Small intestine (tissue), 7 donors: ENCODE measurements at regions not wholly inside any gene's neighbourhood (a gene's known extent, or its start where the extent isn't known, plus 50 kb on each side); places are given as distances from the start of the nearest gene placed in this dataset.

ENCODE experiments used
- DNase-seq, 2 donors: peaks; one replicate each; pipeline versions ENCODE4 v3.0.0 to v3.0.0-alpha.2; 2013
- FAIRE-seq: peaks from 2 replicates; lab custom pipeline; 2012; peaks lifted over from hg19 to GRCh38; lab: Jason Lieb, UNC
- H3K27ac ChIP-seq, 3 donors: one replicate each; pipeline ENCODE4 v1.5.1; 2013; ENCODE audit warnings: low read length in 2 of 3, mild to moderate bottlenecking in 2 of 3, control low read depth in 1 of 3, inconsistent platforms in 1 of 3, low read depth in 1 of 3, moderate library complexity in 1 of 3
- H3K27me3 ChIP-seq, 3 donors: one replicate each; pipeline ENCODE4 v1.6.1; 2013; ENCODE audit warnings: low read length in 3 of 3, inconsistent platforms in 1 of 3; ENCODE audit not compliant: control insufficient read depth in 3 of 3, insufficient read depth in 3 of 3
- H3K36me3 ChIP-seq, 3 donors: one replicate each; pipeline ENCODE4 v1.6.1; 2013; ENCODE audit warnings: low read length in 3 of 3, inconsistent platforms in 1 of 3, low read depth in 1 of 3, mild to moderate bottlenecking in 1 of 3, moderate library complexity in 1 of 3; ENCODE audit not compliant: control insufficient read depth in 3 of 3, insufficient read depth in 2 of 3
- H3K4me1 ChIP-seq, 3 donors: one replicate each; pipeline ENCODE4 v1.6.1; 2013; ENCODE audit warnings: low read length in 2 of 3, inconsistent platforms in 1 of 3, low read depth in 1 of 3, mild to moderate bottlenecking in 1 of 3, moderate library complexity in 1 of 3; ENCODE audit not compliant: control insufficient read depth in 3 of 3, insufficient read depth in 2 of 3
- H3K4me3 ChIP-seq, 3 donors: one replicate each; pipeline ENCODE4 v1.5.1; 2013; ENCODE audit warnings: low read length in 3 of 3, control low read depth in 1 of 3, inconsistent platforms in 1 of 3, low read depth in 1 of 3, mild to moderate bottlenecking in 1 of 3, moderate library complexity in 1 of 3
- H3K9me3 ChIP-seq, 2 donors: one replicate each; pipeline ENCODE4 v1.6.1; 2013; ENCODE audit warnings: low read depth in 1 of 2, low read length in 1 of 2; ENCODE audit not compliant: control insufficient read depth in 2 of 2, insufficient read depth in 1 of 2
- WGBS, 3 donors: extraction: QIAGEN DNeasy Blood & Tissue Kit; methylation state at CpG; one replicate each; pipeline ENCODE4 v1.1.7; 2013; 5-methylcytosine and 5-hydroxymethylcytosine counted together
- donor health status: healthy with polysubstance abuse.
- donor health status: control.
- donor health status: control.
- donor health status: Bipolar disorder and iron deficiency.
- donor health status: healthy.

DNA sequence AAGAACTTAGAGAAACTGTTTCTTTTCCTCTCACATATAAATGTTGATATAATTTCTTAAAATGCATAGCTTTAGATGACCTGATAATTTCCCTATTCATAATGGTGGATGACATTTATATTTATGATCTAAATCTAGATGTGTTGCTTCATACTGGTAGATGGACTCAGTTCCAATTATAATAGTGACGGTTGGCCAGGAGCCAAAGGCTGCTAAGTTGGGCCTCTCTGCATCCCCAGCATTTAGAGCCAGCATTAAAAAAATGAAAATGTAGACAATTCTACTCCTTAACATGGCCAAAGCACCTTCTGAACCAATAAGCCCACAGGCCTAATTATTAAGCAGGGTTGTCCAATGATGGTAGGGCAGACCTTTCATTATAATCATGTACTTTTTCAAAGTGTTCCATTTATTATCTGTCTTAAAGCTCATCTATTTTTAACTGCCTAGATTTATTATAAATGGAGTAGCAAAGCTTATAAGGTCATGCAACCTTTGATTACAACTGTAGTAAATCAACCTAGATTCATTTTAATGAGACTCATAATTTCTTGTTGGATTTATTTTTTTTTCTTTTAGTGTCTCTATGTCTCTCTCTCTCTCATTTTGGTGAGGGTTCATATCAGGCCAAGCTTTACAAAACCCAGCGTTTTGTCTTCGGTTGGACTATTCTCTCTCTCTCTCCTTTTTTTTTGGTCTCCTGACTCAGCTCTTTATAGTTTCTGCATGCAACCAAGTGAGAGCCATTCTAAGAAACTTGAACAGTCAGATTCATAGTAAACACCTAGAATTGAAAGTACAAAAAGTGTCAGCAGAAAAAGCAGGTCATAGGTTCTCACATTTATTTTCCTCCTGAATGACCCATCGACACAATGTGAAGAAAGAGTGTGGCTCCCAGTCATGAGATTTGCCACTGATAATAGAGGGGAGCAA is 2016.1 kb upstream of the PIK3C3 start:
- no peaks in the 10 kb centered on the region for H3K9me3 ChIP-seq
- H3K27ac ChIP-seq: no peak overlapping the region
- H3K4me3 ChIP-seq: no peak overlapping the region
- WGBS, 3 donors: 78 to 83% (median 80%) methylated on average over 4 of the region's 4 CpGs
- DNase-seq (no peak), FAIRE-seq (no peak)
- no peaks in the 10 kb centered on the region for H3K36me3 ChIP-seq
- H3K27me3 ChIP-seq: no peaks in the 10 kb centered on the region
- no peaks in the 10 kb centered on the region for H3K4me1 ChIP-seq

DNA sequence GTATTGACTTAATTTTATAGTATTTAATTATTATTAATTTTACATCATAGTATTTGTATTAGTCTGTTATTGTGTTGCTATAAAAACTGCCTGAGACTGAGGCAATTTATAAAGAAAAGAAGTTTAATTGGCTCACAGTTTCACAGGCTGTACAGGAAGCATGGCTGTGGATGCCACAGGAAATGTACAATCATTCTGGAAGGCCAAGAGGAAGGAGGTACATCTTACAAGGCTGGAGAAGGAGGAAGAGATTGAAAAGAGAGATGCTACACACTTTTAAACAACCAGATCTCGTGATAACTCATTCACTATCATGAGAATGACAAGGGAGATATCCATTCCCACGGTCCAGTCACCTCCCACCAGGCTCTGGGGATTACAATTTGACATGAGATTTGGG is 2019.4 kb upstream of the PIK3C3 start:
- FAIRE-seq (no peak), DNase-seq (no peak)
- H3K36me3 ChIP-seq: no peaks in the 10 kb centered on the region
- 15 to 44% (median 28%) methylated on average over 2 of the region's 2 CpGs for WGBS, 3 donors
- no peak overlapping the region for H3K27ac ChIP-seq
- H3K9me3 ChIP-seq: no peaks in the 10 kb centered on the region
- H3K27me3 ChIP-seq: no peaks in the 10 kb centered on the region
- no peak overlapping the region for H3K4me3 ChIP-seq
- no peaks in the 10 kb centered on the region for H3K4me1 ChIP-seq

DNA sequence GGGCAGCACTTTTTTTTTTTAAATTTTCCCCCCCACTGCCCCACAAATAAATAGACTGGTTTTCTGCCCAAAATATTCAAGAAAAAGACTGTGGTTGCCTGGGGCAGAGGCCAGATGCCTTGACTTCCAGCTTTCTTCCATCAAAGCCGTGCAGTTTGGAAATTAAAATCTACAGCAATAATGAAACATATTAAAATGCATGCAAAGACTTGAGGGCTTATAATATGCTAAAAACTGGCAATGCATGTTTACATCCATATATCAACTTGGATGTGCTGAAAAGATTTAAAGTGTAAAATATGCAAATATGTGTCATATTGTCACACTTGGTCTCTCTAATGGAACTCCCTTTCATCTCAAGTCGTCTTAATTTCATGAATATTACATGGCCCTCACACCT is 2036.2 kb upstream of the PIK3C3 start:
- no peaks in the 10 kb centered on the region for H3K9me3 ChIP-seq

DNA sequence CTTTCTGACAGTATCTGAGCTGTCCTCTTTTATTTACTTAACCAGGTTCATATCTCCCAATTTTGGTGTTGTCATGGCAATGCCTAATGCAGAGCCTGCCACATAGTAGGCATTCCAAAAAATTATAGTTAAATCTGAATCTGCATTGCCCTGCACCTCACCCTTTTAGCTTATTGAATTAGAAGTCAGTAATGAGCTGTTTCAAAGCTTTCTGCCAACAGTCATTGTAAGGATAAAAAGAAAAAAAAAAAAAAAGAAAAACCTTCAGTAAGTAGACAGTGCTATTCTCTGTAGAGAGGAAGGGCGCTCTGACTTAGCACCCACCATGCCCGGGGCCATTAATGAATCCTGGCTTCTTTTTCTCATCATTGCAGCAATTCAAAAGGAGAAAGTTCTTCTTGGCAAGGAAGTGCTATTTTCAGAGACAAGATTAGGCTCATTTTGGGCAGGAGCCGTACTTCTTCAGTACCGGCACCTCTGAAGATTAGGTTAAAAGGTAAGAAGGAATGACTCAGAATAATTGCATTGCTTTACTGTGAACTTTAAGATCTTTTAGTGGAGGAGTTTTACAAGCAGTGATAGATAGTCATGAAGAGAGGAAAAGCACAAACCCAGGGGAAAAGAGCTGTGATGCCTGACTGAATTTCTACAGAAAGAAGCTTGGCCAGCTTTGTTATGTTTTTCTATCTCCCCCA is 2041.2 kb upstream of the PIK3C3 start:
- Histone ChIP-seq H3K27me3 (no peaks in the 10 kb centered on the region), H3K27ac (no peak overlapping the region), H3K4me1 (no peaks in the 10 kb centered on the region), H3K4me3 (no peak overlapping the region), H3K36me3 (no peaks in the 10 kb centered on the region), H3K9me3 (no peaks in the 10 kb centered on the region)
- WGBS, 3 donors: 70 to 89% (median 73%) methylated on average over 4 of the region's 4 CpGs
- no peak for DNase-seq
- no peak for FAIRE-seq

More for the DNA sequence above, 2036.2 kb upstream of the PIK3C3 start:
- FAIRE-seq (no peak), DNase-seq (no peak)
- Histone ChIP-seq H3K4me1 (no peaks in the 10 kb centered on the region), H3K27ac (no peak overlapping the region), H3K4me3 (no peak overlapping the region), H3K27me3 (no peaks in the 10 kb centered on the region), H3K36me3 (no peaks in the 10 kb centered on the region)
- 63 to 86% (median 81%) methylated on average over 2 of the region's 2 CpGs for WGBS, 3 donors

DNA sequence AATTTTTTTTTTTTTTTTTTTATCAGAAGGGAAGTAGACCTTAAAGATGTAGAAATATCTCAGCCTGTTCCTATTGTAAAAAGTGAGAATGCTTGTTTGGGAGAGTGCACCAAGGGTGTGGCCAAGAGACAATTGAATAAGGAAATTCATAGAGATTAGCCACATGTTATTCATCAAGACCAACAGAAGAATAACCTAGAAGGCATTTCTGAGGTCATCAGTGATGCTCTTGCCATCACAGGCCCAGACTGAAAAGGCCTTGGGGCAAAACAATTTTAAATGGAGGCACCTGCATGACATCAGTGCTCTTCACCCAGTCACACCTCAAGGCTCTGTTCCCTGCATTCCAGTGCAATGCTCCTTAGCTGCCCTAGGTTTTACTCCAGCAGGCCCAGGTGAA is 2043.3 kb upstream of the PIK3C3 start:
- no peak for DNase-seq
- FAIRE-seq: no peak

DNA sequence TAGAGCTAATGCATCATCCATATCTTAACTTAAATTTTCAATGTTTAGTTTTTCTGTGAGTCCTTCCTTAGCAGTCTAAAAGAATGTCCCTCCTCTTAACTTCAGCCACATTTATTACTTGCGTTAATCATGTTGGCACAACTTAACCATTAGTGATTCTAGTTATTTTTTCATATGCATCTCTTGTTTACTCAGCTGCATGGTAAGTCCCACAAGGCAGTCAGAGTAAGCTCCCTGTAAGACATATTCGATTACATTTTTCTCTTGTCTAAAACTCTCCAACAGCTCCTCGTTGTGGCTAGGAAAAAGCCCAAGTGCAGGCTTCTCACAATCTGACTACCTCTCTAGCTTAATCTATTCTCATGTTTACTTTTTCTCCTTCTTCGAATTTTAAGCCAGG is 2045.3 kb upstream of the PIK3C3 start:
- 33 to 47% (median 33%) methylated on average over 4 of the region's 4 CpGs for WGBS, 3 donors
- FAIRE-seq (no peak), DNase-seq (no peak)
- Histone ChIP-seq H3K4me1 (no peaks in the 10 kb centered on the region), H3K36me3 (no peaks in the 10 kb centered on the region), H3K27me3 (no peaks in the 10 kb centered on the region), H3K4me3 (no peak overlapping the region), H3K27ac (no peak overlapping the region), H3K9me3 (no peaks in the 10 kb centered on the region)

More for the DNA sequence above, 2043.3 kb upstream of the PIK3C3 start:
- Histone ChIP-seq H3K27ac (no peak overlapping the region), H3K27me3 (no peaks in the 10 kb centered on the region), H3K36me3 (no peaks in the 10 kb centered on the region), H3K9me3 (no peaks in the 10 kb centered on the region), H3K4me3 (no peak overlapping the region), H3K4me1 (no peaks in the 10 kb centered on the region)

DNA sequence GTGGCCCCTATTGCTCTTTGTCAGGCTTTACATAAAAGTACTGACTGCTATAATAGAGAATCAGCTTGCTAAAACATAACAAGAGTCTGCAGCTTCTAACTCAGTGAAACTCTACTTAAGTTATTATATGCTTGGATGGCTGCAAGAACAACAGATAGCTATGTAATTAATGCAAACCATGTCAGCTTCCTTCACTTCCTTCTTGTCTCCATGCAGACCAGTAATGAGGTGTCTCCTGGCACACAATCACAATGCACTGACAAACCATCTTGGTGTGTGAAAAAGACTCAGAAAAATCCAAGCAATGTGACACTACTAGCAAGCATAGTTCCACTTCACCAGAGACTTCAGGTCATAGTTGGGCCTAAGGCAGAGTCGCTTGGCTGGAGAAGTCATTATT is 2068.9 kb upstream of the PIK3C3 start:
- H3K27ac ChIP-seq: no peak overlapping the region
- no peak for DNase-seq
- no peaks in the 10 kb centered on the region for H3K9me3 ChIP-seq
- WGBS, 3 donors: 55 to 80% (median 61%) methylated on average over 1 of the region's 1 CpG
- no peak for FAIRE-seq
- H3K4me1 ChIP-seq: no peaks in the 10 kb centered on the region
- no peaks in the 10 kb centered on the region for H3K36me3 ChIP-seq
- H3K27me3 ChIP-seq: no peaks in the 10 kb centered on the region
- H3K4me3 ChIP-seq: no peak overlapping the region

DNA sequence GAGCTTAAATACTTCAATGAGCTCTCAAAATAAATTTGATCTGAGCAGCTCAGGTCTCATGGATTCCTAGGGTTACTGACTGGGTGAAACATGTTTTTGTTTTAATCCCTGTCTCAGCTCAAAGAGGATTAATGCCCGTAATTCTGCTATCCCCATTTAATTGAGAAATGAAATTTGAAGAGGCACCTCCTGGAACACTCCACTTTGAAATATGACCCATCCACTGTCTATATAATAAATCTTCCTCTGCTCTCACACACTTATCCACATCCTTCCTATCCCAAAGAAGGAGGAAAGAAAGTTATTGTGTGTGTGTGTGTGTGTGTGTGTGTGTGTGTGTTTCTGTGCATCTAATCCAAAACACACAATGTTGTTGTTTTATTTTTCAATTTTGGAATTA is 2082.4 kb upstream of the PIK3C3 start:
- Histone ChIP-seq H3K27ac (no peak overlapping the region), H3K4me1 (no peaks in the 10 kb centered on the region), H3K27me3 (no peaks in the 10 kb centered on the region), H3K36me3 (no peaks in the 10 kb centered on the region), H3K9me3 (no peaks in the 10 kb centered on the region), H3K4me3 (no peak overlapping the region)
- FAIRE-seq: no peak
- 69 to 81% (median 70%) methylated on average over 1 of the region's 1 CpG for WGBS, 3 donors
- no peak for DNase-seq
